Mammary epithelial cell (primary cell): ENCODE measurements at regions not wholly inside any gene's neighbourhood (a gene's known extent, or its start where the extent isn't known, plus 50 kb on each side); places are given as distances from the start of the nearest gene placed in this dataset.

Experiments
- CTCF ChIP-seq, 2 donors: IDR thresholded peaks in 1 of 2; conservative IDR thresholded peaks in 1 of 2; 2 replicates each; pipeline ENCODE4 v1.5.1; 2011 to 2012; ENCODE audit warnings: inconsistent platforms in 2 of 2, low read length in 2 of 2, mild to moderate bottlenecking in 2 of 2, control low read depth in 1 of 2, low read depth in 1 of 2; ENCODE audit not compliant: insufficient read depth in 1 of 2; ENCODE audit errors: extremely low read depth in 1 of 2
- EZH2 ChIP-seq: IDR thresholded peaks from 2 replicates; pipeline ENCODE4 v1.6.1; 2012; ENCODE audit warnings: low read length, inconsistent platforms, borderline replicate concordance

GRCh38 chr17:6323626-6324356 lies 111.1 kb downstream of the AIPL1 start:
- no peak for TF ChIP-seq EZH2
- TF ChIP-seq CTCF (conservative IDR thresholded peaks at IDR 0.05 in 1 of 2, IDR thresholded peaks at IDR 0.05 in 1 of 2; ENCODE audit: extremely low read depth in 1 of 2, insufficient read depth in 1 of 2, low read depth in 1 of 2, low read length in 2 of 2), result no peak
